ENCODE measurements at regions not wholly inside any gene's neighbourhood (a gene's known extent, or its start where the extent isn't known, plus 50 kb on each side); places are given as distances from the start of the nearest gene placed in this dataset.

- no peak for TF ChIP-seq CTCF (IDR thresholded peaks at IDR 0.05 in 4 of 5, conservative IDR thresholded peaks at IDR 0.05 in 1 of 5)
- no peak for TF ChIP-seq POLR2A (IDR thresholded peaks at IDR 0.05)
Measured at GRCh38 chr9:74322661-74323314, 174.3 kb upstream of the RORB start.

Measured in gastrocnemius medialis (tissue), 4 donors.